Progenitor cell of endocrine pancreas (in vitro differentiated cells): ENCODE measurements at regions not wholly inside any gene's neighbourhood (a gene's known extent, or its start where the extent isn't known, plus 50 kb on each side); places are given as distances from the start of the nearest gene placed in this dataset.
"Not testable (repeated sequence)": the region's sequence is repeated elsewhere in the genome, so short reads cannot be mapped to it uniquely, and the experiment has no call there.

Experiments used
- DNase-seq: peaks from one replicate; pipeline ENCODE4 v3.0.0; 2021; ENCODE audit warnings: low spot score; ENCODE audit not compliant: unreplicated experiment
- H3K27ac Mint-ChIP-seq: 2 replicates; pipeline ENCODE4 v1.8.0; 2021; ENCODE audit warnings: mild to moderate bottlenecking, moderate library complexity, mixed read lengths
- H3K27me3 Mint-ChIP-seq: 2 replicates; pipeline ENCODE4 v1.8.0; 2021; ENCODE audit warnings: mixed read lengths
- H3K36me3 Mint-ChIP-seq: 2 replicates; pipeline ENCODE4 v1.8.0; 2022; ENCODE audit warnings: mixed read lengths; ENCODE audit not compliant: insufficient read depth
- H3K4me1 Mint-ChIP-seq: 2 replicates; pipeline ENCODE4 v1.8.0; 2021; ENCODE audit warnings: low read depth, mixed read lengths
- H3K4me3 Mint-ChIP-seq: 2 replicates; pipeline ENCODE4 v1.8.0; 2021; ENCODE audit warnings: low read depth, mild to moderate bottlenecking, moderate library complexity, mixed read lengths
- H3K9me3 Mint-ChIP-seq: 2 replicates; pipeline ENCODE4 v1.8.0; 2021; ENCODE audit warnings: low read depth, mixed read lengths
- CTCF ChIP-seq: fragments of 200-600 bp; sonication (generic); IDR thresholded peaks from one replicate; pipeline ENCODE4 v1.5.0; 2021; ENCODE audit warnings: antibody characterized with exemption, mild to moderate bottlenecking; ENCODE audit not compliant: unreplicated experiment

GRCh38 chr6:90681863-90682262 lies 95.0 kb upstream of the MAP3K7 start:
- Mint-ChIP-seq H3K4me1 (peaks cover 2% of the 10 kb centered on the region), H3K27ac (no peak overlapping the region), H3K9me3 (no peaks in the 10 kb centered on the region), H3K36me3 (no peaks in the 10 kb centered on the region), H3K27me3 (peaks cover 27% of the 10 kb centered on the region), H3K4me3 (no peak overlapping the region)
- DNase-seq: no peak
- TF ChIP-seq CTCF: no peak

GRCh38 chr6:90678049-90678779 lies 91.3 kb upstream of the MAP3K7 start:
- TF ChIP-seq CTCF: no peak
- Mint-ChIP-seq H3K27me3 (peaks cover 61% of the 10 kb centered on the region), H3K36me3 (no peaks in the 10 kb centered on the region), H3K9me3 (no peaks in the 10 kb centered on the region), H3K4me3 (no peak overlapping the region), H3K27ac (no peak overlapping the region), H3K4me1 (peaks cover 4% of the 10 kb centered on the region)
- DNase-seq: no peak

GRCh38 chr6:90677440-90677839 lies 90.6 kb upstream of the MAP3K7 start:
- H3K4me3 Mint-ChIP-seq: no peak overlapping the region
- peaks cover 69% of the 10 kb centered on the region for H3K27me3 Mint-ChIP-seq
- H3K27ac Mint-ChIP-seq: no peak overlapping the region
- H3K36me3 Mint-ChIP-seq: no peaks in the 10 kb centered on the region
- H3K9me3 Mint-ChIP-seq: no peaks in the 10 kb centered on the region
- H3K4me1 Mint-ChIP-seq: peaks cover 4% of the 10 kb centered on the region
- no peak for TF ChIP-seq CTCF
- DNase-seq: no peak

DNA sequence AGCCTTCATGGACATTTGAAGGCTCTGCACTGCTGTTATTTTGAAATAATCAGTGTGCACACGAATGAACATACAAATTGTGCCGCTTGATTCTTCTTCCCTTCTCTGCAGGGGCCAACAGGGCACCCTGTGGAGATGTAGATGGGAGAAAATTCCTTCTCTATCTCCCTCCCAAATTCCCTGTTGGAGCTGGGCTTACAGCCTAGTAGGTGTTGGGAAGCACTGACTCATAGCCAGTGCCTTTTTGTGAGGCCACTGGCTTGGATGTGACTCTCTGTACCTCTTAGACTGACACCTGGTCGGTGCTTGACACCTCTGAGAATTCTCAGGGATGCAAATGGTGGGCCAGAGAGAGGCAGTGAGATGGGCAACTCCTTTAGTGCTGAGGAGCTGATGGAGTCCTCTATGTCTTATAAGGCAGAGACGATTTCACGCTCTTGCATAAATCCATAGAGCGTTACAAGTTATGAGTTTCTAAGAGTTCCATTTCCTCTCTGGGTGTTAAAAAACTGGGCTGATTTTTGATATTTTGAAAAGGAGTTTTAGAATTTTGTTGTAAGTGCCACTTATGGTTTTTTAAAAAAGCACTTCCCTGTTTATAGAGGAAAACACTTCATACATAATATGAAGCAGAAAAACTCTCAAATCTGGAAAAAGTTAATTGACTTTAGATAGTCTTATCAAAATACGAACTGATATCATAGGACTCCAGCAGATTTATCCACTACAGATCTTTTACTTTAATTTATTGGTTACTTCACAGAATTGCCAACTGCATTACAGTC lies 89.8 kb upstream of the MAP3K7 start:
- no peak overlapping the region for H3K27ac Mint-ChIP-seq
- DNase-seq: no peak
- H3K27me3 Mint-ChIP-seq: peaks cover 76% of the 10 kb centered on the region
- H3K4me1 Mint-ChIP-seq: peaks cover 4% of the 10 kb centered on the region
- H3K4me3 Mint-ChIP-seq: no peak overlapping the region
- no peak for TF ChIP-seq CTCF
- H3K36me3 Mint-ChIP-seq: no peaks in the 10 kb centered on the region
- H3K9me3 Mint-ChIP-seq: no peaks in the 10 kb centered on the region

GRCh38 chr6:90675107-90675506 lies 88.2 kb upstream of the MAP3K7 start:
- H3K27ac Mint-ChIP-seq: not testable (repeated sequence)

DNA sequence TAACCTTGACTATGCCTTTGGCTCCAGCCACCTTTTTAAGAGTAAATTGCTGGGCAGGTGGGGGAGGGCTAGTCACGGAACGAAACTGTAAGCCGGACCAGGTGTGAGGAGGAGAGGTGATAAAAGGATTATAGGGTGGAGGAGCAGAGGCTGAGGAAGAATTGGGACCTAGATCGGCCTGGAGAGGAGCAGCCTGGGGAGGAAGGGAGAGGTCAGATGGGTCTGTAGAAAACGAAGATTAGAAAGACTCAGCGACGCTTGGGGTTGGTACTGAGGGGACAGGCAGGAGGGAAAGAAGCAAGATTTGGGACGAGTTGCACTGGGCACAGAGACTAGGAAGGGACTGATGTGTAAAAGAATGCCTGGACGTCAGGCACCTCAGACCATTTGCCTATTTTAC lies 87.2 kb upstream of the MAP3K7 start:
- not testable (repeated sequence) for H3K27ac Mint-ChIP-seq, H3K36me3 Mint-ChIP-seq, H3K9me3 Mint-ChIP-seq, DNase-seq, H3K4me3 Mint-ChIP-seq, H3K4me1 Mint-ChIP-seq
- H3K27me3 Mint-ChIP-seq: peaks cover 74% of the 10 kb centered on the region

More at GRCh38 chr6:90675107-90675506, 88.2 kb upstream of the MAP3K7 start:
- H3K27me3 Mint-ChIP-seq: peaks cover 74% of the 10 kb centered on the region
- H3K36me3 Mint-ChIP-seq, H3K4me1 Mint-ChIP-seq, H3K9me3 Mint-ChIP-seq, H3K4me3 Mint-ChIP-seq, DNase-seq: not testable (repeated sequence)
